ENCODE measurements at regions not wholly inside any gene's neighbourhood (a gene's known extent, or its start where the extent isn't known, plus 50 kb on each side); places are given as distances from the start of the nearest gene placed in this dataset.
"Not testable (repeated sequence)": the region's sequence is repeated elsewhere in the genome, so short reads cannot be mapped to it uniquely, and the experiment has no call there.

DNA sequence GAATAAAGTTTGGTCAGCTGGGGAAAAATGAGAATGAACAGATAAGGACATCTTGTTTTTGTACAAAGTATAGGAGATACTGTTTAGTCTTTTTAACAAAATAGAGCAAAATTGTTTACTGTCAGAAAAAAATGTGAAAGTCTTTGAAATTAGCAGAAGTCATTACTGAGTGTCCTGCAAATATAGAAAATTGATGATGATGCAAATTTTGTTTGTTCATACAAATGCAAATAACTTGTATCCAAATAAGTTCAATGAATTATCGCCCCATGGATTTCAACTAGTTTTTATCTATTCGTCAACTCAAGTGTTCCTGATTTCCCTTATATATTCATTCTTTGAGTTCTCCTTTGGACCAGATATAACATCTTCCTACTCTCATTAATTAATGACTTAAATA lies 378.0 kb upstream of the SGO1 start:
- no peak overlapping the region for H3K27ac ChIP-seq (ENCODE audit: low read depth, low read length, poor library complexity, severe bottlenecking)
- intact Hi-C loops (cut with micrococcal nuclease; ENCODE audit: unreplicated experiment) = no loop called here
- no TSS peak for BruUV-seq (replicated peaks)
- no peak overlapping the region for H3K4me3 ChIP-seq (ENCODE audit: low read depth, low read length, poor library complexity, severe bottlenecking)
- H3K9me3 ChIP-seq (ENCODE audit: low read depth, low read length, poor library complexity, severe bottlenecking) = no peaks in the 10 kb centered on the region
- POLR2A ChIA-PET (ENCODE audit: low non-redundant PET) = no interaction called here
- H3K27me3 ChIP-seq (replicated peaks; ENCODE audit: insufficient read depth, low read depth, low read length, poor library complexity) = no peaks in the 10 kb centered on the region
- H3K36me3 ChIP-seq (ENCODE audit: insufficient read depth, low read length, poor library complexity, severe bottlenecking) = no peaks in the 10 kb centered on the region
- TF ChIP-seq, protein P1, sequence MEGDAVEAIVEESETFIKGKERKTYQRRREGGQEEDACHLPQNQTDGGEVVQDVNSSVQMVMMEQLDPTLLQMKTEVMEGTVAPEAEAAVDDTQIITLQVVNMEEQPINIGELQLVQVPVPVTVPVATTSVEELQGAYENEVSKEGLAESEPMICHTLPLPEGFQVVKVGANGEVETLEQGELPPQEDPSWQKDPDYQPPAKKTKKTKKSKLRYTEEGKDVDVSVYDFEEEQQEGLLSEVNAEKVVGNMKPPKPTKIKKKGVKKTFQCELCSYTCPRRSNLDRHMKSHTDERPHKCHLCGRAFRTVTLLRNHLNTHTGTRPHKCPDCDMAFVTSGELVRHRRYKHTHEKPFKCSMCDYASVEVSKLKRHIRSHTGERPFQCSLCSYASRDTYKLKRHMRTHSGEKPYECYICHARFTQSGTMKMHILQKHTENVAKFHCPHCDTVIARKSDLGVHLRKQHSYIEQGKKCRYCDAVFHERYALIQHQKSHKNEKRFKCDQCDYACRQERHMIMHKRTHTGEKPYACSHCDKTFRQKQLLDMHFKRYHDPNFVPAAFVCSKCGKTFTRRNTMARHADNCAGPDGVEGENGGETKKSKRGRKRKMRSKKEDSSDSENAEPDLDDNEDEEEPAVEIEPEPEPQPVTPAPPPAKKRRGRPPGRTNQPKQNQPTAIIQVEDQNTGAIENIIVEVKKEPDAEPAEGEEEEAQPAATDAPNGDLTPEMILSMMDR (conservative IDR thresholded peaks at IDR 0.05; ENCODE audit: low read depth, low read length) = no peak
- TF ChIP-seq EZH2 (IDR thresholded peaks at IDR 0.05; ENCODE audit: borderline replicate concordance, low read depth, low read length, poor library complexity, severe bottlenecking) = no peak
- DNase-seq (ENCODE audit: low spot score) = no peak
- no peaks in the 10 kb centered on the region for H3K4me1 ChIP-seq (ENCODE audit: insufficient read depth, low read length, poor library complexity, severe bottlenecking)
- CTCF ChIA-PET = no interaction called here

DNA sequence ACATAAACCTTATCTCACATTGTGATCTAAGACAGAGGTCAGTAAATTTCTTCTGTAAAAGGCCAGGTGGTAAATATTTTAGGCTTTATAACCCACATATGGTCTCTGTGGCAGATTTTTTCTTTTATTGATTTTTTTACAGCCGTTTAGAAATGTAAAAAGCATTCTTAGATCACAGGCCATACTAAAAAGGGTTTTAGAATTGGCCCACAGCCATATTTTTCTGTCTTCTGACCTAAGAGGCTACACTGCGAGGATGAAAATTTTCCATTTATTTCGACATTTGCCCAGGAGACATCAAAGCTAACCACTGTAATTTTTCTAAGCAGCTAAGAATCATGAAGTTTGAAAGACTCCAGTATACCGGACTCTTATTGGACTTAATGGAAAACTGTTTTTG lies 377.2 kb upstream of the SGO1 start:
- no peaks in the 10 kb centered on the region for H3K36me3 ChIP-seq (ENCODE audit: insufficient read depth, low read length, poor library complexity, severe bottlenecking)
- H3K9me3 ChIP-seq (ENCODE audit: low read depth, low read length, poor library complexity, severe bottlenecking) = no peaks in the 10 kb centered on the region
- no peak overlapping the region for H3K27ac ChIP-seq (ENCODE audit: low read depth, low read length, poor library complexity, severe bottlenecking)
- H3K4me1 ChIP-seq (ENCODE audit: insufficient read depth, low read length, poor library complexity, severe bottlenecking) = no peaks in the 10 kb centered on the region
- POLR2A ChIA-PET (ENCODE audit: low non-redundant PET) = no interaction called here
- H3K4me3 ChIP-seq (ENCODE audit: low read depth, low read length, poor library complexity, severe bottlenecking) = no peak overlapping the region
- no peak for DNase-seq (ENCODE audit: low spot score)
- intact Hi-C loops (cut with micrococcal nuclease; ENCODE audit: unreplicated experiment) = no loop called here
- H3K27me3 ChIP-seq (replicated peaks; ENCODE audit: insufficient read depth, low read depth, low read length, poor library complexity) = no peaks in the 10 kb centered on the region
- CTCF ChIA-PET = no interaction called here
- no TSS peak for BruUV-seq (replicated peaks)
- no peak for TF ChIP-seq EZH2 (IDR thresholded peaks at IDR 0.05; ENCODE audit: borderline replicate concordance, low read depth, low read length, poor library complexity, severe bottlenecking)
- TF ChIP-seq, protein P1 (conservative IDR thresholded peaks at IDR 0.05; ENCODE audit: low read depth, low read length) = no peak

DNA sequence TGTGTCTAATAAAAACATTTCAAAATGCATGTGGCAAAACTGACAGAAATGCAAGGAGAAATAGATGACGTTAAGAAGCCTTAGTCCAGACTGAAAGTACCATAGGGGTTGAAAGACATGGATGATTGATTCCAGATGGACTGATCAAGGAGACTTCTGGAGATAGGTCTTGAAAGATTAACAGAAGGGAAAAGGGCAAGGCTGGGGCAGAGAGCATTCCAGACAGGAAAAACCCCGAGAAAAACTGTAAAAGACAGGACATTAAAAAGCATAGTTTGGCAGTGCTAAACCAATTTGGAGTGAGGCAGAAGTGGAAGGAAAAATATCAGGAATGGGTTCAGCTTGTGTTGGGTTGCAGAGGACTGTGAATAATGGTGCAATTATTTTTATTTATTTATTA lies 375.2 kb upstream of the SGO1 start:
- intact Hi-C loops (cut with micrococcal nuclease; ENCODE audit: unreplicated experiment) = no loop called here
- BruUV-seq (replicated peaks) = no TSS peak
- Histone ChIP-seq H3K9me3 (ENCODE audit: low read depth, low read length, poor library complexity, severe bottlenecking) (no peaks in the 10 kb centered on the region), H3K27me3 (replicated peaks; ENCODE audit: insufficient read depth, low read depth, low read length, poor library complexity) (no peaks in the 10 kb centered on the region), H3K4me3 (ENCODE audit: low read depth, low read length, poor library complexity, severe bottlenecking) (no peak overlapping the region), H3K4me1 (ENCODE audit: insufficient read depth, low read length, poor library complexity, severe bottlenecking) (no peaks in the 10 kb centered on the region), H3K27ac (ENCODE audit: low read depth, low read length, poor library complexity, severe bottlenecking) (no peak overlapping the region), H3K36me3 (ENCODE audit: insufficient read depth, low read length, poor library complexity, severe bottlenecking) (no peaks in the 10 kb centered on the region)
- no peak for TF ChIP-seq EZH2 (IDR thresholded peaks at IDR 0.05; ENCODE audit: borderline replicate concordance, low read depth, low read length, poor library complexity, severe bottlenecking)
- TF ChIP-seq, protein P1 (conservative IDR thresholded peaks at IDR 0.05; ENCODE audit: low read depth, low read length) = no peak
- ChIA-PET CTCF (no interaction called here), POLR2A (ENCODE audit: low non-redundant PET) (no interaction called here)
- DNase-seq (ENCODE audit: low spot score) = no peak

DNA sequence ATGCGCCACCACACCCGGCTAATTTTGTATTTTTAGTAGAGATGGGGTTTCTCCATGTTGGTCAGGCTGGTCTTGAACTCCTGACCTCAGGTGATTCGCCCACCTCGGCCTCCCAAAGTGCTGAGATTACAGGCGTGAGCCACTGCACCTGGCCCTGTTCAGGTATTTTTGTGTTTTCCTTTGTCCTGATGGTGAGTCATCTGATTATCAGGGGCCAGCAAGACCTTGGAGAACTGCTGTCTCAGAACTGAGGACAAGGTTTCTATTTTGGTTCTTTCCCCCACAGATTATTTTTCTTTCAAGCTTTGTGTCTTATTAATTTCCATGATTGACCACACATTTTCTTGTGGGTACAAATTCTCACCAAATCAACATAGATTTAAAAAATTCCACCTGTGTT lies 374.4 kb upstream of the SGO1 start:
- intact Hi-C loops (cut with micrococcal nuclease; ENCODE audit: unreplicated experiment); DNase-seq (ENCODE audit: low spot score); H3K36me3 ChIP-seq (ENCODE audit: insufficient read depth, low read length, poor library complexity, severe bottlenecking); H3K4me3 ChIP-seq (ENCODE audit: low read depth, low read length, poor library complexity, severe bottlenecking); POLR2A ChIA-PET (ENCODE audit: low non-redundant PET); H3K9me3 ChIP-seq (ENCODE audit: low read depth, low read length, poor library complexity, severe bottlenecking); CTCF ChIA-PET; H3K4me1 ChIP-seq (ENCODE audit: insufficient read depth, low read length, poor library complexity, severe bottlenecking); BruUV-seq (replicated peaks); H3K27ac ChIP-seq (ENCODE audit: low read depth, low read length, poor library complexity, severe bottlenecking); H3K27me3 ChIP-seq (replicated peaks; ENCODE audit: insufficient read depth, low read depth, low read length, poor library complexity): not testable (repeated sequence)

Data from A673 (cell line).